ENCODE measurements at regions not wholly inside any gene's neighbourhood (a gene's known extent, or its start where the extent isn't known, plus 50 kb on each side); places are given as distances from the start of the nearest gene placed in this dataset. TPM values are rescaled to one million over a fixed set of nuclear protein-coding genes. Genes with fewer than 3 reads are reported as not detected.

- ATAC-seq (ENCODE audit: insufficient read depth, low FRiP score) (no peak), DNase-seq (no peak)
- H3K9ac ChIP-seq (ENCODE audit: insufficient read depth in 1 of 2, low read length in 2 of 2) = no peak overlapping the region
- no peaks in the 10 kb centered on the region for H3K27me3 ChIP-seq (ENCODE audit: control insufficient read depth in 3 of 3, insufficient read depth in 3 of 3, low read length in 2 of 3)
- TF ChIP-seq, protein P1, sequence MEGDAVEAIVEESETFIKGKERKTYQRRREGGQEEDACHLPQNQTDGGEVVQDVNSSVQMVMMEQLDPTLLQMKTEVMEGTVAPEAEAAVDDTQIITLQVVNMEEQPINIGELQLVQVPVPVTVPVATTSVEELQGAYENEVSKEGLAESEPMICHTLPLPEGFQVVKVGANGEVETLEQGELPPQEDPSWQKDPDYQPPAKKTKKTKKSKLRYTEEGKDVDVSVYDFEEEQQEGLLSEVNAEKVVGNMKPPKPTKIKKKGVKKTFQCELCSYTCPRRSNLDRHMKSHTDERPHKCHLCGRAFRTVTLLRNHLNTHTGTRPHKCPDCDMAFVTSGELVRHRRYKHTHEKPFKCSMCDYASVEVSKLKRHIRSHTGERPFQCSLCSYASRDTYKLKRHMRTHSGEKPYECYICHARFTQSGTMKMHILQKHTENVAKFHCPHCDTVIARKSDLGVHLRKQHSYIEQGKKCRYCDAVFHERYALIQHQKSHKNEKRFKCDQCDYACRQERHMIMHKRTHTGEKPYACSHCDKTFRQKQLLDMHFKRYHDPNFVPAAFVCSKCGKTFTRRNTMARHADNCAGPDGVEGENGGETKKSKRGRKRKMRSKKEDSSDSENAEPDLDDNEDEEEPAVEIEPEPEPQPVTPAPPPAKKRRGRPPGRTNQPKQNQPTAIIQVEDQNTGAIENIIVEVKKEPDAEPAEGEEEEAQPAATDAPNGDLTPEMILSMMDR (IDR thresholded peaks at IDR 0.05; ENCODE audit: control extremely low read depth, extremely low read depth) = no peak
- H3K36me3 ChIP-seq (ENCODE audit: control insufficient read depth in 4 of 4, insufficient read depth in 4 of 4, low read length in 4 of 4) = no peaks in the 10 kb centered on the region
- H3K4me1 ChIP-seq (ENCODE audit: control insufficient read depth in 5 of 5, insufficient read depth in 5 of 5, low read length in 5 of 5) = peaks cover 0 to 2% (median 0%) of the 10 kb centered on the region in 5 donors
- 87 to 96% methylated on average over 5 of the region's 5 CpGs for WGBS, 2 donors
- no peak overlapping the region for H3K4me3 ChIP-seq
- H3K9me3 ChIP-seq (ENCODE audit: control insufficient read depth in 4 of 4, insufficient read depth in 3 of 4, low read length in 3 of 4) = no peaks in the 10 kb centered on the region
- H3K27ac ChIP-seq (ENCODE audit: low read depth in 1 of 2, low read length in 1 of 2) = no peak overlapping the region
Measured at GRCh38 chr7:131276190-131276589, 51.5 kb upstream of the MKLN1 start.

DNA sequence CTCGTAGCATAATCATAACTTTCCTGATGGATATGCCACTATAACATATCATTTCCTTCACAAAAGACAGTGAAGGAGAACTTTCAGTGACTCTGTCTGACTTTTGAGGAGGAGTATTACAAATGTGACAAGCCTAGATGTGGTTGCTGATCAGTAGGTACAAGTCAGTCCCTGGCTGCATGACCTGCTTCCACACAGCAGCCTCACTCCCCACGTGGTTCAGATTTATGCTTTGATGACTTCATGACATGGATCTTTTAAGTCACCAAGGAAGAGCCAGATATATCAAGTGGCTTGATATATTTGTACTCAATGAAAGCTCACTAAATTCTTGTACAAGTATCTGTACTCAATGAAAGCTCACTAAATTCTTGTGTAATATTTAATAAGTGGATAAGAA is 50.9 kb upstream of the MKLN1 start:
- Histone ChIP-seq H3K9me3 (ENCODE audit: control insufficient read depth in 4 of 4, insufficient read depth in 3 of 4, low read length in 3 of 4) (no peaks in the 10 kb centered on the region), H3K4me1 (ENCODE audit: control insufficient read depth in 5 of 5, insufficient read depth in 5 of 5, low read length in 5 of 5) (peaks cover 0 to 2% (median 0%) of the 10 kb centered on the region in 5 donors), H3K9ac (ENCODE audit: insufficient read depth in 1 of 2, low read length in 2 of 2) (no peak overlapping the region), H3K36me3 (ENCODE audit: control insufficient read depth in 4 of 4, insufficient read depth in 4 of 4, low read length in 4 of 4) (no peaks in the 10 kb centered on the region), H3K4me3 (no peak overlapping the region), H3K27me3 (ENCODE audit: control insufficient read depth in 3 of 3, insufficient read depth in 3 of 3, low read length in 2 of 3) (no peaks in the 10 kb centered on the region), H3K27ac (ENCODE audit: low read depth in 1 of 2, low read length in 1 of 2) (no peak overlapping the region)
- DNase-seq = no peak
- ATAC-seq (ENCODE audit: insufficient read depth, low FRiP score) = no peak
- WGBS, 2 donors = 71 to 73% methylated on average over 2 of the region's 2 CpGs
- TF ChIP-seq, protein P1 (IDR thresholded peaks at IDR 0.05; ENCODE audit: control extremely low read depth, extremely low read depth) = no peak

Small RNA genes lying in the stretch of these regions (small RNA-seq; reads per million reads assigned to genes)
- gene AC016831.3 (ENCODE audit: low replicate concordance) = not detected
- not detected for gene RNU6-1010P (ENCODE audit: low replicate concordance)
